Lower lobe of right lung (tissue), 2 donors: ENCODE measurements at regions not wholly inside any gene's neighbourhood (a gene's known extent, or its start where the extent isn't known, plus 50 kb on each side); places are given as distances from the start of the nearest gene placed in this dataset.

Source experiments
- ATAC-seq, 2 donors: fragments of 200-7000 bp; cut with Tn5 transposase; one replicate each; pipeline ENCODE4 v1.9.1; 2020 to 2022; ENCODE audit warnings: mild to moderate bottlenecking in 2 of 2, moderate library complexity in 2 of 2
- DNase-seq: peaks from one replicate; pipeline ENCODE4 v3.0.0-alpha.2; 2020
- H3K27ac ChIP-seq: fragments of 200-600 bp; one replicate; pipeline ENCODE4 v1.8.0; 2022
- H3K27me3 ChIP-seq: fragments of 200-600 bp; one replicate; pipeline ENCODE4 v1.8.0; 2022; ENCODE audit warnings: low read depth
- H3K36me3 ChIP-seq: fragments of 200-600 bp; one replicate; pipeline ENCODE4 v1.8.0; 2022; ENCODE audit warnings: mild to moderate bottlenecking
- H3K4me1 ChIP-seq: fragments of 200-600 bp; one replicate; pipeline ENCODE4 v1.8.0; 2022
- H3K4me3 ChIP-seq: fragments of 200-600 bp; one replicate; pipeline ENCODE4 v1.8.0; 2022; ENCODE audit warnings: mild to moderate bottlenecking
- H3K9me3 ChIP-seq: fragments of 200-600 bp; one replicate; pipeline ENCODE4 v1.8.0; 2022
- intact Hi-C: fragments of 100-400 bp; cut with DNase I; formaldehyde crosslinking; loops from one replicate; pipeline ENCODE4 v1.11.0; 2022
- TF ChIP-seq, protein P1 (sequence below): fragments of 200-600 bp; IDR thresholded peaks from one replicate; pipeline ENCODE4 v1.8.0; 2022; ENCODE audit warnings: antibody characterized with exemption, mild to moderate bottlenecking
- donor health status: DM: no; HTN: yes; CAD: no; lungs with severe emphysema.

DNA sequence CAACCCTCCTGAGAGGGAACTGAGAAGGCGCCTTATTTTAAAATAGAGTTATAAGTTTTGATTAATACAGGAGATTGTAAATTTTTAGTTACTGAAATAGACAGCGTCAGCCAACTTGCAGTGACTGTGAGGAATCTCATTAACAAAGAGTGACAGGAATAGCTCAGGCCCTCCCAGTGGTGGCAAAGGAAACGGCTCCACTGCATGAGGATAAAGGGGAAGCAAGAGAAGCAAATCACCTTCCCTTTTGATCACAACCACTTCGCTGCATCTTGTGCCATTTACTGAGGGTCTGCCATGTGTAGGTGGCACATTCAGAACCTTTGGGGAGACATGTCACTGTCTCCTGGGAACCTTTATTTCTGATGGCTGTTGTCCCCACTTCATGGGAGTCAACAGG is 612.4 kb upstream of the RAB6C start:
- H3K27me3 ChIP-seq: no peaks in the 10 kb centered on the region
- no peak for DNase-seq

DNA sequence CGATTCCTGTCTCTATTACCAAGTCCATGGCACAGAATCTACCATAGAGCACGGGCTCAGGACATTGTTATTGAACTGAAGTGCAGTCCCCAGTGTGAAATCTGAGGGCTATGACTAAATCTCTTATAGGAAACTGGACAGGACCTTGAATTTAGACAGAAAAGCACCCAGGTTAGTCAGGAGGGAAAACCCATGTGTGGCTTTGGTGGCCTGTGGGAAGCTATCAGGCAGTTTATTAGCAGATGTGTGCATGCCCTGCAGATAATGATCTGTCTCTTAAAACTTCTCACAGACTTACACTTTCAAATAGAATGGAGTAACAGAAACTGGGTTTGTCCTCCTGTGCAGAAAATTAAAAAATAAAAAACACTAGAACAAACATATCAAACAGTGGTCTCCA is 610.0 kb upstream of the RAB6C start:
- Histone ChIP-seq H3K27me3 (no peaks in the 10 kb centered on the region), H3K4me1 (no peaks in the 10 kb centered on the region), H3K4me3 (no peak overlapping the region), H3K27ac (no peak overlapping the region), H3K9me3 (no peaks in the 10 kb centered on the region), H3K36me3 (no peaks in the 10 kb centered on the region)
- DNase-seq (no peak), ATAC-seq (no peak)
- TF ChIP-seq, protein P1, sequence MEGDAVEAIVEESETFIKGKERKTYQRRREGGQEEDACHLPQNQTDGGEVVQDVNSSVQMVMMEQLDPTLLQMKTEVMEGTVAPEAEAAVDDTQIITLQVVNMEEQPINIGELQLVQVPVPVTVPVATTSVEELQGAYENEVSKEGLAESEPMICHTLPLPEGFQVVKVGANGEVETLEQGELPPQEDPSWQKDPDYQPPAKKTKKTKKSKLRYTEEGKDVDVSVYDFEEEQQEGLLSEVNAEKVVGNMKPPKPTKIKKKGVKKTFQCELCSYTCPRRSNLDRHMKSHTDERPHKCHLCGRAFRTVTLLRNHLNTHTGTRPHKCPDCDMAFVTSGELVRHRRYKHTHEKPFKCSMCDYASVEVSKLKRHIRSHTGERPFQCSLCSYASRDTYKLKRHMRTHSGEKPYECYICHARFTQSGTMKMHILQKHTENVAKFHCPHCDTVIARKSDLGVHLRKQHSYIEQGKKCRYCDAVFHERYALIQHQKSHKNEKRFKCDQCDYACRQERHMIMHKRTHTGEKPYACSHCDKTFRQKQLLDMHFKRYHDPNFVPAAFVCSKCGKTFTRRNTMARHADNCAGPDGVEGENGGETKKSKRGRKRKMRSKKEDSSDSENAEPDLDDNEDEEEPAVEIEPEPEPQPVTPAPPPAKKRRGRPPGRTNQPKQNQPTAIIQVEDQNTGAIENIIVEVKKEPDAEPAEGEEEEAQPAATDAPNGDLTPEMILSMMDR: no peak
- intact Hi-C loops: no loop called here

More for the DNA sequence above, 612.4 kb upstream of the RAB6C start:
- ATAC-seq: no peak
- Histone ChIP-seq H3K27ac (no peak overlapping the region), H3K4me1 (no peaks in the 10 kb centered on the region), H3K36me3 (no peaks in the 10 kb centered on the region), H3K9me3 (no peaks in the 10 kb centered on the region), H3K4me3 (no peak overlapping the region)
- TF ChIP-seq, protein P1: no peak
- intact Hi-C loops: no loop called here

DNA sequence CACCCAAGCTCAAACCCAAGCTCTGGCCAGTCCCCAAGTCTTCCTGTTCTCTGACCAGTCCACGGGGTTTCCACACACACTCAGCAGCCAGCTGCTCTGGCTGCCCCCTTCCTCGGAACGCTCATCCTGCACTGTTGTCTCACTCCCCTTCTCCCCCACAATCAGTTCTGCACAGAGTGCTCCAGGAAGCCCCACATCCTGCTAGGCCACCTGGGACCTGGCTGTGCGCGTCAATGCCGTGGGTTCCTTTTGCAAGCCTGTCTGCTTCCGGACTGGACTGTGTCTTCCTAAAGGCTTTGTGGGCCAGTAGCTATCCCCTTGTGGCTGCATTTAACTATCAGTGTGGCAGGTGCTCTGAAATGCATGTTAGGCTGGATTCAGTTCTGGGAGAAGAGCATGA is 605.0 kb upstream of the RAB6C start:
- no peaks in the 10 kb centered on the region for H3K9me3 ChIP-seq
- TF ChIP-seq, protein P1: no peak
- ATAC-seq (no peak), DNase-seq (no peak)
- H3K36me3 ChIP-seq: no peaks in the 10 kb centered on the region
- no peaks in the 10 kb centered on the region for H3K4me1 ChIP-seq
- no peak overlapping the region for H3K27ac ChIP-seq
- intact Hi-C loops: no loop called here
- no peak overlapping the region for H3K4me3 ChIP-seq
- no peaks in the 10 kb centered on the region for H3K27me3 ChIP-seq

DNA sequence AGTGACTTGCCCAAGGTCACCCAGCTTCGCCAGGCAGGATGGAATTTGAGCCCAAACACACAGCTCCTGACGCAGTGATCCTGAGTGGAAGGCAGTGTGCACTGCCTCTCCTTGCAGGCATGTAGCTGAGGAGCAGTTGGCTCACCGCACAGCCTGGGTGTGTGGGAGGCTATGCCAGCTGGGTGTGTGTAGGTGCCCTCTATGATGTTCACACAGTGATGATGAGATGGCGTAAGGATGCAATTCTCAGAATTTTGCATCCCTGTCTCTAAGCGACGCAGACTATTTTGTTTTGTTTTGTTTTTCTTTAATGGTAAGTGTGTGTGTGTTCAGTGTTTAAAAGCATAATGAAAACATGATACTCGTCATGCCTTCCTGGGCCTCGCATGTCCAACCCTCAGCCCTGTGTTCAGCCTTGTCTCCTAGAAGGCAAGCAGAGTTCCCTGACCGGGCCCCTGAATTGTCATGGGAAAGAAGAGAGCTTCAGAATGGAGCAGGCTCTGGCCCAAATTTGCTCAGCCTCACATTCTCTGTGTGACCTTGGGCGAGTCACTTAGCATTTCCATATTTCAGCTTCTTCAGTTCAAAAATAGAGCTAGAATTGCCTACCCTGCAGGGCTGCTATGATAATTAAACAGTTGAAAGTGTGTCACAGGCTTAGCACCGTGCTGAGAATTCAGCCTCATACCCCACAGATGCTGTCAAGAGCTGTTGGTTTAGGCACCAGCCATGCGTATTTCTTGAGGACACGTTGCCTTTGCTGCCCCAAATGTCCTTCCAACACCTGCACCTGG is 603.6 kb upstream of the RAB6C start:
- no peaks in the 10 kb centered on the region for H3K4me1 ChIP-seq
- H3K36me3 ChIP-seq: no peaks in the 10 kb centered on the region
- TF ChIP-seq, protein P1: no peak
- H3K27me3 ChIP-seq: no peaks in the 10 kb centered on the region
- H3K9me3 ChIP-seq: no peaks in the 10 kb centered on the region
- H3K27ac ChIP-seq: no peak overlapping the region
- intact Hi-C loops: no loop called here
- DNase-seq: no peak
- ATAC-seq: no peak
- no peak overlapping the region for H3K4me3 ChIP-seq

DNA sequence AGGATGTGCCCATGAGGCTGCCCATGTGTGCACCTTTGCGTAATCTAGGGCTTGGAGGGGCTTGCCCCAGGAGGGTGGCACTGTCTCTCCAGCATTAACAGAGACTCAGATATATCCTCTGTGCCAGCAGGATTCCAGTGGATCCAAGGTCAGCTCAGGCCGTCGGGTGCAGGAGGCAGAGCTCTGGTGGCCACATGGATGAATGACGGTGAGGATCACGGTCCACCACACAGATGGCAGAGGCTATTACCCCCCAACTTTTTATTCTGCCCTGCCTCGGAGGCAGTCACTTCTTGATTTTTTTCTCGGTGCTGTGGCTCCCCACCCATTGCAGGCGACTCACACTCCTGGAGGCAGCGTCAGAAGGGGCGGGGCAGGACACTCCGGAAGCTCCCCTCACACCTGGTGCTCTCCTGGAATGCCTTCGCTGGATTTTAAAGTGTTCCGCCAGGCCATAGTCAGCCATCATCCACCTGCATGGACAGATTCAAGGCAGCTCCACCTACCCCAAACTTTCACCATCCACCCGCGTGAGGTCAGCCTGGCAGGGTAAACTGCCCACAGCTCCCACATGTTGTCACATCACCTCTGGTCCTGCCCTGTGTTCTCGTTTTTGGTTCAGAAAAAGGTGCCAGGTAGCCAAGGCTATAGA is 602.9 kb upstream of the RAB6C start:
- TF ChIP-seq, protein P1: no peak
- no peak for ATAC-seq
- Histone ChIP-seq H3K4me3 (no peak overlapping the region), H3K4me1 (no peaks in the 10 kb centered on the region), H3K27ac (no peak overlapping the region), H3K36me3 (no peaks in the 10 kb centered on the region), H3K9me3 (no peaks in the 10 kb centered on the region), H3K27me3 (no peaks in the 10 kb centered on the region)
- intact Hi-C loops: no loop called here
- DNase-seq: no peak
